Naive B cell (primary cell): ENCODE measurements at regions not wholly inside any gene's neighbourhood (a gene's known extent, or its start where the extent isn't known, plus 50 kb on each side); places are given as distances from the start of the nearest gene placed in this dataset.
"Not testable (repeated sequence)": the region's sequence is repeated elsewhere in the genome, so short reads cannot be mapped to it uniquely, and the experiment has no call there.

Experiments
- ATAC-seq, 2 donors: fragments of 150-1000 bp; cut with Tn5 transposase; 2 replicates each; pipeline ENCODE4 v1.10.0; 2021; ENCODE audit warnings: low read depth in 2 of 2, mild to moderate bottlenecking in 2 of 2, moderate library complexity in 2 of 2
- DNase-seq: peaks from one replicate; pipeline ENCODE4 v3.0.0; 2022
- H3K27ac Mint-ChIP-seq, 6 donors: one replicate each; pipeline ENCODE4 v1.8.0; 2020 to 2022; ENCODE audit warnings: mild to moderate bottlenecking in 6 of 6, mixed read lengths in 6 of 6, moderate library complexity in 5 of 6, inconsistent platforms in 2 of 6
- H3K27me3 Mint-ChIP-seq, 3 donors: one replicate each; pipeline ENCODE4 v1.8.0; 2021 to 2022; ENCODE audit warnings: mixed read lengths in 3 of 3, mild to moderate bottlenecking in 1 of 3
- H3K36me3 Mint-ChIP-seq, 2 donors: one replicate each; pipeline ENCODE4 v1.8.0; 2020 to 2022; ENCODE audit warnings: mixed read lengths in 2 of 2, inconsistent platforms in 1 of 2, mild to moderate bottlenecking in 1 of 2
- H3K4me1 Mint-ChIP-seq, 3 donors: one replicate each; pipeline ENCODE4 v1.8.0; 2020 to 2022; ENCODE audit warnings: mixed read lengths in 3 of 3, inconsistent platforms in 1 of 3, mild to moderate bottlenecking in 1 of 3, moderate library complexity in 1 of 3
- H3K4me3 Mint-ChIP-seq, 8 donors: one replicate each; pipeline ENCODE4 v1.8.0; 2020 to 2022; ENCODE audit warnings: mild to moderate bottlenecking in 8 of 8, mixed read lengths in 8 of 8, moderate library complexity in 8 of 8, inconsistent platforms in 2 of 8
- H3K9me3 Mint-ChIP-seq, 7 donors: one replicate each; pipeline ENCODE4 v1.8.0; 2020 to 2022; ENCODE audit warnings: mixed read lengths in 7 of 7, mild to moderate bottlenecking in 5 of 7, inconsistent platforms in 2 of 7, moderate library complexity in 1 of 7

DNA sequence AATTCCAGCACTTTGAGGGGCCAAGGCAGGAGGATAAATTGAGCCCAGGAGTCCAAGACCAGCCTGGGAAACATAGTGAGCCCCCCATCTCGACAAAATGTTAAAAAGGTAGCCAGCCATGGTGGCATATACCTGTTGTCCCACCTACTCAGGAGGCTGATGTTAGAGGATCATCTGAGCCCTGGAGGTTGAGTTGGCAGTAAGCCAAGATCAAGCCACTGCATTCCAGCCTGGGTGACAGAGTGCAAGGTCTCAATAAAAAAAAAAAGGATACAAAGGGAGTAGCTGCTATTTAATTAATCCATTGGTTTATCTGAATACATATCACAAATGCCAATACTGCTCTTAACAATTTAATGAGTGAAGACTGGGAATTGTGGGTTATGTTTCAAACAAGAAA is 327.8 kb downstream of the CPS1 start:
- DNase-seq, result no peak
- ATAC-seq, result no peak
- no peaks in the 10 kb centered on the region for H3K36me3 Mint-ChIP-seq
- no peaks in the 10 kb centered on the region for H3K27me3 Mint-ChIP-seq
- no peak overlapping the region for H3K4me3 Mint-ChIP-seq
- H3K9me3 Mint-ChIP-seq, result peaks cover 0 to 12% (median 3%) of the 10 kb centered on the region in 7 donors
- no peak overlapping the region for H3K27ac Mint-ChIP-seq
- no peaks in the 10 kb centered on the region for H3K4me1 Mint-ChIP-seq

DNA sequence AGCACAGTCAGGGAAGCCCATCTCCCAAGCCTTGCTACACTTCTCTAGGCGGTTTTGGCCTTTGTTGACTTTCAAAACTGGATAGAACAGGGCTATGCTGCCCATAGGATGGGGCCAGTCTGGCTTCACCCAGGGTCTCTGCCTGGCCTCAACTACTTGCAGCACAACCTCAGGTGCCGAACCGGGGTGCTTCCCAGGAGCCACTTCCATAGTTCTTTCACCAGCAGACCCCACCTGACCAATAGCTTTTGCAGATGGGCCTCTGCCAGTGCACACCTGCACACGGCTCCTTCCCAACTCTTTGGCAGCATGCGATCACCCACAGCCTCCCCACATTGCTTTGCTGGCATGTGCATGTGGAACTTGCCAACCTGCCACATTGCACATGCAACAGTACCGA is 331.6 kb downstream of the CPS1 start:
- H3K4me1 Mint-ChIP-seq, result no peaks in the 10 kb centered on the region
- peaks cover 0 to 19% (median 8%) of the 10 kb centered on the region in 7 donors for H3K9me3 Mint-ChIP-seq
- H3K36me3 Mint-ChIP-seq, result no peaks in the 10 kb centered on the region
- DNase-seq (no peak), ATAC-seq (no peak)
- H3K27ac Mint-ChIP-seq, result no peak overlapping the region
- no peak overlapping the region for H3K4me3 Mint-ChIP-seq
- no peaks in the 10 kb centered on the region for H3K27me3 Mint-ChIP-seq

DNA sequence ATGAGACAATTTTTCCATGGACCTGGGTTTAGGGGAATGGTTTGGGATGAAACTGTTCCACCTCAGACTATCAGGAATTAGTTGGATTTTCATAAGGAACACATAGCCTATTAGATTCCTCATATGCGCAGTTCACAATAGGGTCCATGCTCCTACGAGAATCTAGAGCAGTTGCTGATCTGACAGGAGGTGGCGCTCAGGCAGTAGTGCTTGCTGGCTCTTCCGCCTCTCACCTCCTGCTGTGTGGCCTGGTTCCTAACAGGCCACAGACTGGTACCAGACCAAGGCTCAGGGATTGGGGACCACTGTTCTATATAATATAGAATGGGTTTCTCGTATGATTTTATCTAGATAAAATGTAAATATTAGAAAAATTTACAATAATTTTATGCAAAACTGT is 338.7 kb downstream of the CPS1 start:
- Mint-ChIP-seq H3K4me3 (no peak overlapping the region), H3K27me3 (no peaks in the 10 kb centered on the region)

DNA sequence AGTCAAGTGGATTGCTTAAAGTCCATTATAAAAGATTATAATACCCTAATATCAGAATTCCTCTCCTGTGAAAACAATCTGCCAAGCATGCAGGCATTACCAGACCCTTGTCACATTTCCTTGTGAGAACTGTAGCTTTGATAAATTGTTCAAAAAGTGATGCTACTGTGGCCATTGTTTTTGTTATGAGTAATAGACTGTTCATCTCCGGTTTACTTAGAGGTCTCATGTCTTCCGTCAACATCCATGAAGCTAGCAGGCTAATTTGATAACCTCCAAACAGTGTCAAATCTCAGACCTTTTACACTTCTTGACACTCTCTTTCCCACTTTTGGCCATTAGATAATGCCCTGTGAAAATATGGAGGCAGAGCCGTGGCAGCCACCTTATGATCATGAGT is 342.7 kb downstream of the CPS1 start:
- ATAC-seq (no peak), DNase-seq (no peak)
- no peak overlapping the region for H3K4me3 Mint-ChIP-seq
- peaks cover 0 to 5% (median 0%) of the 10 kb centered on the region in 7 donors for H3K9me3 Mint-ChIP-seq
- no peaks in the 10 kb centered on the region for H3K36me3 Mint-ChIP-seq
- H3K4me1 Mint-ChIP-seq, result no peaks in the 10 kb centered on the region
- H3K27ac Mint-ChIP-seq, result no peak overlapping the region
- no peaks in the 10 kb centered on the region for H3K27me3 Mint-ChIP-seq

More for the DNA sequence above, 338.7 kb downstream of the CPS1 start:
- ATAC-seq, result no peak
- H3K4me1 Mint-ChIP-seq, result no peaks in the 10 kb centered on the region
- no peak overlapping the region for H3K27ac Mint-ChIP-seq
- no peaks in the 10 kb centered on the region for H3K36me3 Mint-ChIP-seq
- no peak for DNase-seq
- H3K9me3 Mint-ChIP-seq, result peaks cover 0 to 11% (median 6%) of the 10 kb centered on the region in 7 donors

DNA sequence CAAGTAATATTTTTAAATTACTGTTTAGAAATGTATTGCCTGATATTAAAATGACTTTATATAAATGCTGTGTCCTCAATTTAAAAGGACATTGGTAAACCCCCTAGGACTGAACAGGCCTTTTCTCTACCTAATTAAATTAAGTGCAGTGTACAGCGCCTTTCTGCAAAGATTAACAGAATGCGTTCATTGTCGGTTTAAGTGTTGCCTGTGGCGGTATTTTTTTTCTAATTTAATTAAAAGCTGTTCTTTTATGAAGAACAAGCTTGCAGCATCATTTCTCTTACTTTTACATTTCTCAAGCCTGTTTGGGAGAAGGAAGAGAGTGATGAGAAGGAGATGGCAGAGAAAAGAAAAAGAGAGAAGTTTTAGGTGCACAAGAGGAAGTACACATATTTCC is 344.9 kb downstream of the CPS1 start:
- no peak for DNase-seq
- Mint-ChIP-seq H3K9me3 (peaks cover 0 to 3% (median 0%) of the 10 kb centered on the region in 7 donors), H3K27ac (no peak overlapping the region), H3K27me3 (no peaks in the 10 kb centered on the region), H3K4me1 (no peaks in the 10 kb centered on the region), H3K36me3 (no peaks in the 10 kb centered on the region), H3K4me3 (no peak overlapping the region)
- ATAC-seq, result no peak

DNA sequence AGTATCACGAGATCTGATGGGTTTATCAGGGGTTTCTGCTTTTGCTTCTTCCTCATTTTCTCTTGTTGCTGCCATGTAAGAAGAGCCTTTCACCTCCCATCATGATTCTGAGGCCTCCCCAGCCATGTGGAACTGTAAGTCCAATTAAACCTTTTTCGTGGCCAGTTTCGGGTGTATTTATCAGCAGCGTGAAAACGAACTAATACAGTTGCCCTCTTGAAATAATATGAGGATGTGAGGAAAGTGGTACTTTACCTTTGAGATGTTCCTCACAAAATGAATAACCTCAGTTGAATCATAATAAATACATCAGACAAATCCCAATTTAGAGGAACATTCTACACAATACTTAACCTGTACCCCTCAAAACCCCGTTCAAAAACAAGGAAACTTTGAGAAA is 356.4 kb downstream of the CPS1 start:
- H3K36me3 Mint-ChIP-seq, result no peaks in the 10 kb centered on the region
- no peak overlapping the region for H3K4me3 Mint-ChIP-seq
- peaks cover 2 to 11% (median 8%) of the 10 kb centered on the region in 7 donors for H3K9me3 Mint-ChIP-seq
- no peak for DNase-seq
- no peaks in the 10 kb centered on the region for H3K4me1 Mint-ChIP-seq
- no peaks in the 10 kb centered on the region for H3K27me3 Mint-ChIP-seq
- H3K27ac Mint-ChIP-seq, result no peak overlapping the region
- no peak for ATAC-seq

DNA sequence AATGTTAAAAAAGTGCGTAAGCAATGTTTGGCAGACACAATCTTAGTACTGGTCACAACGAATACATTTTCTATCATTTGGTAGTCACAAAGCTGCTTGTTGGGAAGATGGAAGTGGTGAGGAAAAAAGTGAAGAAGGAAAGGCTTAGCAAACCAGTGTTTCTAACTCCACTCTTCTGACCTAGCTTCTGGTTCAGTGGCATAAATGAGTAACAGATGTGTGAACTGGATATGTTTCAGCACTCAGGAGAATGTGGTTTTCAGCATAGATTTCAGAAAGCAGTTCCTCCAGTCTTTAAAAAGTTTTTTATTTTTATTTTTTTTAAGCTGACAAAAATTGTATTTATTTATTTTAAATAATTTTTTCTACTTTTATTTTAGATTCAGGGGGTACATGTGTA is 357.1 kb downstream of the CPS1 start:
- DNase-seq (no peak), ATAC-seq (no peak)
- H3K36me3 Mint-ChIP-seq, result no peaks in the 10 kb centered on the region
- H3K27me3 Mint-ChIP-seq, result no peaks in the 10 kb centered on the region
- no peaks in the 10 kb centered on the region for H3K4me1 Mint-ChIP-seq
- H3K9me3 Mint-ChIP-seq, result peaks cover 2 to 11% (median 6%) of the 10 kb centered on the region in 7 donors
- no peak overlapping the region for H3K4me3 Mint-ChIP-seq
- H3K27ac Mint-ChIP-seq, result no peak overlapping the region

DNA sequence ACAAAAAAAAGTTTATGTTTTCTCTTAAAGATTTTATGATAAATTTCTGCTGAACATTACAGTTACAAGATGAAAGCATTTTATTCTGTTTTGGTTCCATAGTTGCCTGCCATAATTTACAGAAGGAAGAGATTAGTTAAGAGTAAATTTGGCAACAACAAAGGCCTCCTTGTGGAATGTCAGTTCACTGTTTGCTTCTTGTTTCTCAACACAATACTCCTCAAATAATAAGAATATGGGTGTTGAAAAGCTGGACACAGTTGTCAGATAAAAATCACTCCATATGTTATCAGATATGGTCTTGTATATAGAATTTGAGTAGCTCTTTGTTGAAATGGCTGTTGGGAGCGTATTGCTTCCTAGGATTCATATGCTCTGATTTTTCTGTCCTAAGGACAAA is 359.5 kb downstream of the CPS1 start:
- Mint-ChIP-seq H3K4me3 (no peak overlapping the region), H3K9me3 (peaks cover 0 to 14% (median 4%) of the 10 kb centered on the region in 7 donors), H3K4me1 (no peaks in the 10 kb centered on the region), H3K36me3 (no peaks in the 10 kb centered on the region), H3K27me3 (no peaks in the 10 kb centered on the region), H3K27ac (no peak overlapping the region)
- no peak for ATAC-seq
- DNase-seq, result no peak

DNA sequence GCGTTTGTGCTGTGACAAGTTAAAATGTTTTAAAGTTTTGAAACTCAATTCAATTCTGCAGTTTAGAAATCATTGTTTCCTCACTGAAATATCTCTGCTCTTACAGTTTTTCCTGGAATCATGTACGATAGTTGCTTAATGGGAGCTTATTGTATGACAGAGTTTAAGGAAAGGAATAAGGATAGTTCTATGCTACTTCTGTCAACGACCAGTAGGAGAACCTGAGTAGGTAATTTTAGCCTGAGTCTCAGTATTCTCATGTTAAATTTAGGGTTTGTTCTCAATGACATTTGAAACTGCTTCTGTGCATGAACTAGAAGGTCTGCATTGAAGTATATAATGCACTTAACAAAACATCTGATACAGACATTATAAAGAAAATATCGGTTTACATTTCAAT is 361.1 kb downstream of the CPS1 start:
- H3K27ac Mint-ChIP-seq, result no peak overlapping the region
- H3K9me3 Mint-ChIP-seq, result peaks cover 0 to 26% (median 4%) of the 10 kb centered on the region in 7 donors
- no peaks in the 10 kb centered on the region for H3K4me1 Mint-ChIP-seq
- ATAC-seq (no peak), DNase-seq (no peak)
- no peak overlapping the region for H3K4me3 Mint-ChIP-seq
- H3K27me3 Mint-ChIP-seq, result no peaks in the 10 kb centered on the region
- no peaks in the 10 kb centered on the region for H3K36me3 Mint-ChIP-seq

DNA sequence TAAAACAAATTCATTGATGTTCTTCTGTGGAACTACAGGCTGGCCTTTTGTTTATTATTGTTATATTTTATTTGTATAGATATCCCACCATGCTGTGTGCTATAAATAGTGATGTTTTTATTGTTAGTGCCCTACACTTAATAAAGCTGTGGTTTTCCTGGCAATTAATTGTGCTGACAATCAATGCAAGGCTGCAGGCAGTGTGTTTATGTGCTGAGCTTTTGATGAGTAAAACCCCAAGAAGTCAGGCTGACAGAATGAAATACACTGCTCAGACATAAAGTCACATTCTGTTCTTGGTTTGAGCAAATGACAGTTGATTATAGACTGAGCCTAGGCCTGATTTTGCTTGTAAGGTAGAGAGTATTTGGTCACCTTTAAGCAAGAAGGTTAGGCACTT is 362.7 kb downstream of the CPS1 start:
- Mint-ChIP-seq H3K4me3 (no peak overlapping the region), H3K9me3 (peaks cover 0 to 22% (median 2%) of the 10 kb centered on the region in 7 donors), H3K36me3 (no peaks in the 10 kb centered on the region), H3K27me3 (no peaks in the 10 kb centered on the region), H3K27ac (no peak overlapping the region), H3K4me1 (no peaks in the 10 kb centered on the region)
- no peak for ATAC-seq
- DNase-seq, result no peak

DNA sequence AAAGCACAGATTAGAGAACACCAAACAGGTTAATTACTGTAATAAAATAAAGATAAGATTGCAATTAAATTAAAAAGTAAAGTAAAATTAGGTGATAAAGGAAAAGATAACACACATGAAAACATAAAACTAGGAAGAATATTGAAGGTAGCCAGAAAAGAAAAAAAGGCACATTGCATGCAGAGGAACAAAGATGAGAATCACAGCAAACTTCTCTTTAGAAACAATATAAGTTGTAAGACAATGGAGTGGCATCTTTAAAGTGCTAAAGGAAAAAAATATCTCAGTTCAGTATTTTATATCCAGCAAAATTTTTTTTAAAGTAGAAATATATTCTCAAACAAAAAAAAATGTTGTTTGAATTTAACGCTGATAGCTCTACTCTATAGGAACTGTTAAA is 366.0 kb downstream of the CPS1 start:
- Mint-ChIP-seq H3K27ac (no peak overlapping the region), H3K36me3 (no peaks in the 10 kb centered on the region), H3K4me3 (no peak overlapping the region), H3K4me1 (no peaks in the 10 kb centered on the region), H3K27me3 (no peaks in the 10 kb centered on the region), H3K9me3 (peaks cover 0 to 17% (median 0%) of the 10 kb centered on the region in 7 donors)
- DNase-seq (no peak), ATAC-seq (no peak)

DNA sequence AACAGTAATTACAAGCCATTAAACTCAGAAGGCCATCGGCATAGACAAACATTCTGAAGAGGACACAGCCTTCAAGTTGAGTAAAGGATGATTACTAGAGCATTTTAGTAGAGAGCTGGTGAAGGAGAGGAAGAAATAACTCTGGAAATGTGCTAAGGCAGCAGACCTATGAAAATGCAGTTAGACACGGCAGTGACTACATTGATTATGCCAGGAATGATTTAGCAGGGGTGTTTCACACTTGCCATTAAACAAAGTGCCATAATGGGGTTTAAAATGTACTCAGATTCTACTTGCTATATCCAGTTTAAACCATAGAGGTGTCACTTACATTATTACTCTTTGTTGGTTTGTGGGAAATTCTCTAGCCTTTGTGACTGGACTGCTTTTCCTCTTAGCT is 372.3 kb downstream of the CPS1 start:
- DNase-seq (no peak), ATAC-seq (no peak)
- Mint-ChIP-seq H3K9me3 (peaks cover 0 to 4% (median 0%) of the 10 kb centered on the region in 7 donors), H3K36me3 (no peaks in the 10 kb centered on the region), H3K4me3 (no peak overlapping the region), H3K4me1 (no peaks in the 10 kb centered on the region), H3K27me3 (no peaks in the 10 kb centered on the region), H3K27ac (no peak overlapping the region)

DNA sequence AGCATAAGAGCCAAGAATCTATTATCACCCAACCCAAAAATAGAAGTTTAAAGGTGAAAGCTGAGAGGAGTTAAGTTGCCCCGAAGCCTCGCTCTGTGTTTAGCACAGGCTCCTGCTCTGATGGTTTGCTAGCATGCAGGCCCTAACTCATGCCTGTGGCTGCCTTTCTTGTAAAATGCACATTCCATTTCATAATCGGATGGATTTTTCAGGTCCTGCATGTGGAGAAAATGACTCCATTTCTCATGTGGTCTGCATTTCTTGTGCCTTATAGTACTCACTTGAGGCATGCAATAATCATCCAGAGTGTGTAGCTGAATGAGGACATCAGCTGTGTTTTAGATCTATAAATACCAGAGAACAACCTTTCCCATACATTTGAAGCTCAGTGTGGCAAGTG is 381.8 kb downstream of the CPS1 start:
- DNase-seq (no peak), ATAC-seq (no peak)
- no peaks in the 10 kb centered on the region for H3K36me3 Mint-ChIP-seq
- H3K27me3 Mint-ChIP-seq, result no peaks in the 10 kb centered on the region
- peaks cover 0 to 12% (median 2%) of the 10 kb centered on the region in 7 donors for H3K9me3 Mint-ChIP-seq
- no peak overlapping the region for H3K27ac Mint-ChIP-seq
- no peak overlapping the region for H3K4me3 Mint-ChIP-seq
- no peaks in the 10 kb centered on the region for H3K4me1 Mint-ChIP-seq

DNA sequence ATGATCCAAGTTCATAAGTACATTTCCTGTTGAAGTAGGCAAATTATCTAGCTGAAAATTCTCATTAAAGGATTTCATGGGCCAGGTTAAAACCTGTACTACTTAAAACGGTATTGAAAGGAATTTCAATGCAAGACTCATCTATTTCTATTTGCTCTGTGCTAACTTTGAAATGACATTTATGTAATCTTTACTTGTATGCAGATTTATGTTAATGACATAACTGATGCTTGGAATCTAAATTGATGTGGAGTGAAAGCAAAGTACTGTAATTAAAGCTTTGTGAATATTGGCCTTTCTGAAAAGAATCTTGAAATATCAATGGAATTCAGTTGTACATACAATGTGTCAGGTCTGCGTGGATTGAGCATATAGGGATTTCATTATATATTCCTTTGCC is 390.0 kb downstream of the CPS1 start:
- Mint-ChIP-seq H3K9me3 (peaks cover 0 to 2% (median 0%) of the 10 kb centered on the region in 7 donors), H3K27me3 (no peaks in the 10 kb centered on the region), H3K4me1 (no peaks in the 10 kb centered on the region), H3K36me3 (no peaks in the 10 kb centered on the region), H3K27ac (no peak overlapping the region), H3K4me3 (no peak overlapping the region)
- DNase-seq (no peak), ATAC-seq (no peak)

DNA sequence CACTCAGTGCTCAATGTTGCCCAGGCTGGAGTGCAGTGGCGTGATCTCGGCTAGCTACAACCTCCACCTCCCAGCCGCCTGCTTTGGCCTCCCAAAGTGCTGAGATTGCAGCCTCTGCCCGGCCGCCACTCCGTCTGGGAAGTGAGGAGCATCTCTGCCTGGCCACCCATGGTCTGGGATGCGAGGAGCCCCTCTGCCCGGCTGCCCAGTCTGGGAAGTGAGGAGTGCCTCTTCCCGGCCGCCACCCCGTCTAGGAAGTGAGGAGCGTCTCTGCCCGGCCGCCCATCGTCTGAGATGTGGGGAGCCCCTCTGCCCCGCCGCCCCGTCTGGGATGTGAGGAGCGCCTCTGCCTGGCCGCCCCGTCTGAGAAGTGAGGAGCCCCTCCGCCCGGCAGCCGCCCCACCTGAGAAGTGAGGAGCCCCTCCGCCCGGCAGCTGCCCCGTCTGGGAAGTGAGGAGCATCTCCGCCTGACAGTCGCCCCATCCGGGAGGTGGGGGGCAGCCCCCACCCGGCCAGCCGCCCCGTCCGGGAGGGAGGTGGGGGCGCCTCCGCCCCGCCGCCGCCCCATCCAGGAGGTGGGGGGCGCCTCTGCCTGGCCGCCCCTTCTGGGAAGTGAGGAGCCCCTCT is 394.1 kb downstream of the CPS1 start:
- not testable (repeated sequence) for H3K4me3 Mint-ChIP-seq, H3K27me3 Mint-ChIP-seq, H3K9me3 Mint-ChIP-seq, H3K36me3 Mint-ChIP-seq, H3K27ac Mint-ChIP-seq, DNase-seq, ATAC-seq, H3K4me1 Mint-ChIP-seq
